ENCODE measurements at regions not wholly inside any gene's neighbourhood (a gene's known extent, or its start where the extent isn't known, plus 50 kb on each side); places are given as distances from the start of the nearest gene placed in this dataset.

GRCh38 chr19:30307191-30307974 is 64.8 kb upstream of the ZNF536 start:
- no peak for DNase-seq
- H3K36me3 Mint-ChIP-seq (ENCODE audit: insufficient read depth, unreplicated experiment) = no peaks in the 10 kb centered on the region
- CTCF ChIA-PET = interaction anchor here (0.7 kb wide), 1 partner anchor 63 kb away, joined by 4 read pairs; no protein-coding TSS in a partner anchor
- intact Hi-C loops (cut with micrococcal nuclease; ENCODE audit: unreplicated experiment) = no loop called here
- no peaks in the 10 kb centered on the region for H3K4me1 Mint-ChIP-seq (ENCODE audit: low read depth, unreplicated experiment)
- H3K27ac Mint-ChIP-seq (ENCODE audit: unreplicated experiment) = no peak overlapping the region
- no peak for TF ChIP-seq CTCF (IDR thresholded peaks at IDR 0.05; ENCODE audit: unreplicated experiment)
- BruUV-seq (replicated peaks) = no TSS peak
- H3K9me3 Mint-ChIP-seq (ENCODE audit: low read depth, unreplicated experiment) = peaks cover 7% of the 10 kb centered on the region
- no peak overlapping the region for H3K4me3 Mint-ChIP-seq (ENCODE audit: low read depth, unreplicated experiment)
- no peaks in the 10 kb centered on the region for H3K27me3 Mint-ChIP-seq (ENCODE audit: unreplicated experiment)

- no TSS peak for BruUV-seq (replicated peaks)
- CTCF ChIA-PET = no interaction called here
- Mint-ChIP-seq H3K27me3 (ENCODE audit: unreplicated experiment) (no peaks in the 10 kb centered on the region), H3K36me3 (ENCODE audit: insufficient read depth, unreplicated experiment) (no peaks in the 10 kb centered on the region), H3K4me1 (ENCODE audit: low read depth, unreplicated experiment) (no peaks in the 10 kb centered on the region), H3K4me3 (ENCODE audit: low read depth, unreplicated experiment) (no peak overlapping the region), H3K9me3 (ENCODE audit: low read depth, unreplicated experiment) (peaks cover 7% of the 10 kb centered on the region), H3K27ac (ENCODE audit: unreplicated experiment) (no peak overlapping the region)
- no peak for TF ChIP-seq CTCF (IDR thresholded peaks at IDR 0.05; ENCODE audit: unreplicated experiment)
- DNase-seq = no peak
- intact Hi-C loops (cut with micrococcal nuclease; ENCODE audit: unreplicated experiment) = no loop called here
Measured at GRCh38 chr19:30309176-30309575, 63.0 kb upstream of the ZNF536 start.

GRCh38 chr19:30309905-30310601 is 62.1 kb upstream of the ZNF536 start:
- H3K27me3 Mint-ChIP-seq (ENCODE audit: unreplicated experiment) = no peaks in the 10 kb centered on the region
- no peaks in the 10 kb centered on the region for H3K4me1 Mint-ChIP-seq (ENCODE audit: low read depth, unreplicated experiment)
- no peaks in the 10 kb centered on the region for H3K36me3 Mint-ChIP-seq (ENCODE audit: insufficient read depth, unreplicated experiment)
- H3K27ac Mint-ChIP-seq (ENCODE audit: unreplicated experiment) = no peak overlapping the region
- DNase-seq = no peak
- CTCF ChIA-PET = no interaction called here
- no peak for TF ChIP-seq CTCF (IDR thresholded peaks at IDR 0.05; ENCODE audit: unreplicated experiment)
- H3K4me3 Mint-ChIP-seq (ENCODE audit: low read depth, unreplicated experiment) = no peak overlapping the region
- H3K9me3 Mint-ChIP-seq (ENCODE audit: low read depth, unreplicated experiment) = peaks cover 10% of the 10 kb centered on the region
- intact Hi-C loops (cut with micrococcal nuclease; ENCODE audit: unreplicated experiment) = no loop called here
- no TSS peak for BruUV-seq (replicated peaks)

- DNase-seq = no peak
- no peak for TF ChIP-seq CTCF (IDR thresholded peaks at IDR 0.05; ENCODE audit: unreplicated experiment)
- CTCF ChIA-PET = interaction anchor here (0.6 kb wide), 1 partner anchor 52 kb away, joined by 3 read pairs; no protein-coding TSS in a partner anchor
- BruUV-seq (replicated peaks) = no TSS peak
- Mint-ChIP-seq H3K9me3 (ENCODE audit: low read depth, unreplicated experiment) (peaks cover 11% of the 10 kb centered on the region), H3K27me3 (ENCODE audit: unreplicated experiment) (no peaks in the 10 kb centered on the region), H3K27ac (ENCODE audit: unreplicated experiment) (no peak overlapping the region), H3K36me3 (ENCODE audit: insufficient read depth, unreplicated experiment) (no peaks in the 10 kb centered on the region), H3K4me1 (ENCODE audit: low read depth, unreplicated experiment) (no peaks in the 10 kb centered on the region), H3K4me3 (ENCODE audit: low read depth, unreplicated experiment) (no peak overlapping the region)
- intact Hi-C loops (cut with micrococcal nuclease; ENCODE audit: unreplicated experiment) = no loop called here
Measured at GRCh38 chr19:30310602-30311263, 61.5 kb upstream of the ZNF536 start.

All from Calu3 (cell line).